ENCODE measurements at regions not wholly inside any gene's neighbourhood (a gene's known extent, or its start where the extent isn't known, plus 50 kb on each side); places are given as distances from the start of the nearest gene placed in this dataset.

GRCh38 chr18:67342159-67342558 lies 174.4 kb downstream of the DSEL start:
- no peak for TF ChIP-seq GABPA (IDR thresholded peaks at IDR 0.05; ENCODE audit: low read depth)
- TF ChIP-seq CTCF (IDR thresholded peaks at IDR 0.05; ENCODE audit: insufficient read depth, low read length): no peak
- no peak for TF ChIP-seq POLR2AphosphoS5 (IDR thresholded peaks at IDR 0.05; ENCODE audit: low read depth)
